Kidney epithelial cell (primary cell): ENCODE measurements at regions not wholly inside any gene's neighbourhood (a gene's known extent, or its start where the extent isn't known, plus 50 kb on each side); places are given as distances from the start of the nearest gene placed in this dataset.
"Not testable (repeated sequence)": the region's sequence is repeated elsewhere in the genome, so short reads cannot be mapped to it uniquely, and the experiment has no call there.

Experiments
- DNase-seq: peaks from one replicate; pipeline ENCODE4 v3.0.0-alpha.2; 2010; ENCODE audit warnings: low read depth
- H3K27me3 ChIP-seq: 2 replicates; pipeline ENCODE4 v1.6.0; 2011; ENCODE audit warnings: low read length; ENCODE audit not compliant: control insufficient read depth, insufficient read depth
- H3K36me3 ChIP-seq: 2 replicates; pipeline ENCODE4 v1.5.1; 2011; ENCODE audit warnings: low read length; ENCODE audit not compliant: control insufficient read depth, insufficient read depth
- H3K4me3 ChIP-seq: 2 replicates; pipeline ENCODE4 v1.5.1; 2011; ENCODE audit warnings: low read depth, mild to moderate bottlenecking, control low read depth, low read length
- TF ChIP-seq, protein P1 (sequence below): IDR thresholded peaks from 2 replicates; pipeline ENCODE4 v1.5.1; 2011; ENCODE audit warnings: mild to moderate bottlenecking, moderate library complexity, low read length, control low read depth, inconsistent platforms; ENCODE audit not compliant: insufficient read depth, poor library complexity, severe bottlenecking

DNA sequence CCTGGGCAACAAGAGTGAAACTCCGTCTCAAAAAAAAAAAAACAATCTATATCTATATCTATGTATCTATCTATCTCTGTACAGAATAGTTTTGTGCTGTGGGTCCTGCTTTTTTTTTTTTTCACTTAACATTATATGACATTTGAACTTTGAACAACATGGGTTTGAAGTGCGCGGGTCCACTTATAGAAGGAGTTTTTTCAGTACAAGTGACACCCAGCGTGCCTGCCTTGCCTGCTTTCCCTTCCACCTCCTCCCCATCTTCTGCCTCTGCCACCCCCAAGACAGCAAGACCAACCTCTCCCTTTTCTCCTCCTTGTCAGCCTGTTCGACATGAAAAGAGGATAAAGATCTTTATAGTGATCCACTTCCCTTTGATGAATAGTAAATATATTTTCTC is 102.2 kb upstream of the KCNG1 start:
- DNase-seq, result no peak
- H3K36me3 ChIP-seq, result no peaks in the 10 kb centered on the region
- no peak overlapping the region for H3K4me3 ChIP-seq
- peaks cover 2% of the 10 kb centered on the region for H3K27me3 ChIP-seq
- TF ChIP-seq, protein P1, sequence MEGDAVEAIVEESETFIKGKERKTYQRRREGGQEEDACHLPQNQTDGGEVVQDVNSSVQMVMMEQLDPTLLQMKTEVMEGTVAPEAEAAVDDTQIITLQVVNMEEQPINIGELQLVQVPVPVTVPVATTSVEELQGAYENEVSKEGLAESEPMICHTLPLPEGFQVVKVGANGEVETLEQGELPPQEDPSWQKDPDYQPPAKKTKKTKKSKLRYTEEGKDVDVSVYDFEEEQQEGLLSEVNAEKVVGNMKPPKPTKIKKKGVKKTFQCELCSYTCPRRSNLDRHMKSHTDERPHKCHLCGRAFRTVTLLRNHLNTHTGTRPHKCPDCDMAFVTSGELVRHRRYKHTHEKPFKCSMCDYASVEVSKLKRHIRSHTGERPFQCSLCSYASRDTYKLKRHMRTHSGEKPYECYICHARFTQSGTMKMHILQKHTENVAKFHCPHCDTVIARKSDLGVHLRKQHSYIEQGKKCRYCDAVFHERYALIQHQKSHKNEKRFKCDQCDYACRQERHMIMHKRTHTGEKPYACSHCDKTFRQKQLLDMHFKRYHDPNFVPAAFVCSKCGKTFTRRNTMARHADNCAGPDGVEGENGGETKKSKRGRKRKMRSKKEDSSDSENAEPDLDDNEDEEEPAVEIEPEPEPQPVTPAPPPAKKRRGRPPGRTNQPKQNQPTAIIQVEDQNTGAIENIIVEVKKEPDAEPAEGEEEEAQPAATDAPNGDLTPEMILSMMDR, result no peak

- not testable (repeated sequence) for H3K4me3 ChIP-seq, H3K27me3 ChIP-seq, H3K36me3 ChIP-seq, DNase-seq
Observed at GRCh38 chr20:51123887-51124286, 101.0 kb upstream of the KCNG1 start.

- no peaks in the 10 kb centered on the region for H3K36me3 ChIP-seq
- TF ChIP-seq, protein P1, result no peak
- peaks cover 9% of the 10 kb centered on the region for H3K27me3 ChIP-seq
Observed at GRCh38 chr20:51122931-51123658, 100.2 kb upstream of the KCNG1 start.

DNA sequence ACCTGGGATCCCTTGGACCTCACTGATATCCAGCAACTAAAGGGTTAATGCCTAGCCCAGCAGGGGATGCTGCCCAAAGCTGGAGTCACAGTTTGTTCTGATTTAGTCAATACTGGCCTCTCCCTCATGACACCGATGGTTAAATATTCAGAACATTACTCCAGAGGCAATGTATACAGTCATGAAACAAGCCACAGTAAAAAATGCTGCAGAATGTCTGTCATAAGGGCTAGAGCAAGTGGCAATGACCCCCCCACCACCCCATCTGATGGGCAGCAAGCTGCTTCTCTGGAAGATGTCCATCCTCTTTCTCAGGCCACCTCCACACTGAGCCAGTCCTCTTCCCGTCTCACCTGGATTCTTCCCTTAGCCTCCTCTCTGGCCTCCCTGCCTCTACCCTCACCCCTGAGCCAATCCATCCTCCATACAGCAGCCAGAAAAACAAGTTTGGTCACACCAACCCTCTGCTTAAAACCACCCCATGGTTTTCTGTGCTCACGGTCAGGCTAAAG is 99.0 kb upstream of the KCNG1 start:
- no peak overlapping the region for H3K4me3 ChIP-seq
- H3K36me3 ChIP-seq, result no peaks in the 10 kb centered on the region
- peaks cover 10% of the 10 kb centered on the region for H3K27me3 ChIP-seq
- TF ChIP-seq, protein P1, result no peak
- no peak for DNase-seq

More at GRCh38 chr20:51122931-51123658, 100.2 kb upstream of the KCNG1 start:
- no peak for DNase-seq
- no peak overlapping the region for H3K4me3 ChIP-seq

GRCh38 chr20:51121272-51121671 is 98.4 kb upstream of the KCNG1 start:
- Histone ChIP-seq H3K4me3 (no peak overlapping the region), H3K27me3 (peaks cover 10% of the 10 kb centered on the region), H3K36me3 (no peaks in the 10 kb centered on the region)
- TF ChIP-seq, protein P1, result no peak
- no peak for DNase-seq

- Histone ChIP-seq H3K27me3 (peaks cover 12% of the 10 kb centered on the region), H3K4me3 (no peak overlapping the region), H3K36me3 (no peaks in the 10 kb centered on the region)
- DNase-seq, result no peak
- TF ChIP-seq, protein P1, result no peak
Observed at GRCh38 chr20:51120868-51121267, 98.0 kb upstream of the KCNG1 start.
